ENCODE measurements at regions not wholly inside any gene's neighbourhood (a gene's known extent, or its start where the extent isn't known, plus 50 kb on each side); places are given as distances from the start of the nearest gene placed in this dataset.

GRCh38 chr12:90510948-90511347 lies 444.0 kb downstream of the CCER1 start:
- TF ChIP-seq CTCF (IDR thresholded peaks at IDR 0.05) (no peak), EP300 (IDR thresholded peaks at IDR 0.05) (no peak), POLR2A (IDR thresholded peaks at IDR 0.05) (no peak), POLR2AphosphoS5 (IDR thresholded peaks at IDR 0.05) (no peak)

Data from stomach (tissue), 4 donors.